Transverse colon (tissue), 4 donors: ENCODE measurements at regions not wholly inside any gene's neighbourhood (a gene's known extent, or its start where the extent isn't known, plus 50 kb on each side); places are given as distances from the start of the nearest gene placed in this dataset.

Source experiments
- DNase-seq: peaks from one replicate; pipeline ENCODE4 v3.0.0-alpha.2; 2019
- H3K27ac ChIP-seq, 4 donors: fragments of 200-600 bp; sonication (generic); 2 replicates each; pipeline ENCODE4 v1.5.1; 2016 to 2018; ENCODE audit warnings: inconsistent platforms in 4 of 4
- H3K27me3 ChIP-seq: fragments of 200-600 bp; sonication (generic); 2 replicates; pipeline ENCODE4 v1.5.1; 2017; ENCODE audit warnings: inconsistent platforms
- H3K36me3 ChIP-seq, 4 donors: fragments of 200-600 bp; sonication (generic); 2 replicates each; pipeline ENCODE4 v1.5.1; 2017 to 2019; ENCODE audit warnings: inconsistent platforms in 4 of 4
- H3K4me1 ChIP-seq, 4 donors: fragments of 200-600 bp; sonication (generic); 2 replicates each; pipeline ENCODE4 v1.5.1; 2017 to 2020; ENCODE audit warnings: inconsistent platforms in 4 of 4
- H3K4me3 ChIP-seq, 4 donors: fragments of 200-600 bp; sonication (generic); 1 replicate in 1 of 4; 2 replicates in 3 of 4; pipeline versions ENCODE4 v1.5.1 to v1.6.1; 2017 to 2019; ENCODE audit warnings: inconsistent platforms in 4 of 4
- H3K9me3 ChIP-seq, 2 donors: fragments of 200-600 bp; sonication (generic); 2 replicates each; pipeline ENCODE4 v1.5.1; 2017 to 2019; ENCODE audit warnings: inconsistent platforms in 2 of 2
- EP300 ChIP-seq: sonication (generic); formaldehyde crosslinking; IDR thresholded peaks from one replicate; pipeline ENCODE4 v1.6.1; 2017; ENCODE audit warnings: antibody characterized with exemption, low read depth
- POLR2A ChIP-seq: fragments of 450-650 bp; IDR thresholded peaks from one replicate; pipeline ENCODE4 v1.6.1; 2016; ENCODE audit warnings: antibody characterized with exemption, mild to moderate bottlenecking, moderate library complexity
- POLR2AphosphoS5 ChIP-seq, 3 donors: sonication (generic); formaldehyde crosslinking; IDR thresholded peaks; one replicate each; pipeline ENCODE4 v1.6.1; 2016; ENCODE audit warnings: antibody characterized with exemption in 3 of 3
- WGBS, 2 donors: methylation state at CpG; one replicate each; pipeline ENCODE4 v1.1.5; 2018; ENCODE audit warnings: low coverage in 1 of 2; 5-methylcytosine and 5-hydroxymethylcytosine counted together
- in situ Hi-C, 4 donors: fragments of 200-750 bp; cut with MboI; loops; one replicate each; pipeline versions ENCODE4 v1.15.0 to v1.15.1; 2017; ENCODE audit warnings: low sequenced_read_pairs in 3 of 4, low pct_ligation_motif_present in 1 of 4, low pct_unique_long_range_greater_than_20kb in 1 of 4
- intact Hi-C: fragments of 100-400 bp; cut with DNase I; formaldehyde crosslinking; loops from one replicate; pipeline ENCODE4 v1.15.1; 2023; ENCODE audit warnings: low total_unique reads
- TF ChIP-seq, protein P1 (sequence below), 5 experiments: fragments of 200-600 bp in 3 of 5; fragments of 450-650 bp in 2 of 5; sonication (generic) in 3 of 5; IDR thresholded peaks; 1 replicate in 2 of 5; 2 replicates in 3 of 5; pipeline ENCODE4 v1.5.1; 2016 to 2017; ENCODE audit warnings: antibody characterized with exemption in 5 of 5, inconsistent platforms in 3 of 5, mild to moderate bottlenecking in 2 of 5, moderate library complexity in 1 of 5

DNA sequence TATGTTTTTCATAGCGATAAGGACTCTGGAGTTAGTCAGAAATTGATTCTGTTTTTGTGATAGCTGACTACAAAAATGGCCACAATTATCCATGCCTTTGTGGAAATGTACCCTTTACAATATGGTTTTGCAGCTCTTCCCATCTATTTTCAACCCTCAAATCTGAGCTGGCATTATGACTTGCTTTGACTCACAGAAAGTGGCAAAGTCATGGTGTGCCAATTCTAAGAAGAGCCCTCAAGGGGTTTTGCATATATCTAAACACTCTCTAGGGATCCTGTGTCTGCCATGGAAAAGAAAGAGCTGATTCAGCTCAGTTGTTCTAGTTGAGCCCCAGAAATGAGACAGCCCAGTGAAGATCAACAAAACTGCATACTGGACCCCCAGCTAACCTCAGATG is 390.5 kb upstream of the RAG2 start:
- H3K9me3 ChIP-seq = no peaks in the 10 kb centered on the region
- no peak overlapping the region for H3K27ac ChIP-seq
- H3K36me3 ChIP-seq = no peaks in the 10 kb centered on the region
- in situ Hi-C loops (no loop called here), intact Hi-C loops (no loop called here)
- WGBS, 2 donors = 85 to 93% methylated on average over 1 of the region's 1 CpG
- no peaks in the 10 kb centered on the region for H3K4me1 ChIP-seq
- TF ChIP-seq EP300 (no peak), POLR2A (no peak), POLR2AphosphoS5 (IDR thresholded peaks at IDR 0.05) (no peak)
- TF ChIP-seq, protein P1, sequence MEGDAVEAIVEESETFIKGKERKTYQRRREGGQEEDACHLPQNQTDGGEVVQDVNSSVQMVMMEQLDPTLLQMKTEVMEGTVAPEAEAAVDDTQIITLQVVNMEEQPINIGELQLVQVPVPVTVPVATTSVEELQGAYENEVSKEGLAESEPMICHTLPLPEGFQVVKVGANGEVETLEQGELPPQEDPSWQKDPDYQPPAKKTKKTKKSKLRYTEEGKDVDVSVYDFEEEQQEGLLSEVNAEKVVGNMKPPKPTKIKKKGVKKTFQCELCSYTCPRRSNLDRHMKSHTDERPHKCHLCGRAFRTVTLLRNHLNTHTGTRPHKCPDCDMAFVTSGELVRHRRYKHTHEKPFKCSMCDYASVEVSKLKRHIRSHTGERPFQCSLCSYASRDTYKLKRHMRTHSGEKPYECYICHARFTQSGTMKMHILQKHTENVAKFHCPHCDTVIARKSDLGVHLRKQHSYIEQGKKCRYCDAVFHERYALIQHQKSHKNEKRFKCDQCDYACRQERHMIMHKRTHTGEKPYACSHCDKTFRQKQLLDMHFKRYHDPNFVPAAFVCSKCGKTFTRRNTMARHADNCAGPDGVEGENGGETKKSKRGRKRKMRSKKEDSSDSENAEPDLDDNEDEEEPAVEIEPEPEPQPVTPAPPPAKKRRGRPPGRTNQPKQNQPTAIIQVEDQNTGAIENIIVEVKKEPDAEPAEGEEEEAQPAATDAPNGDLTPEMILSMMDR (IDR thresholded peaks at IDR 0.05) = no peak
- DNase-seq = no peak
- no peak overlapping the region for H3K4me3 ChIP-seq
- no peaks in the 10 kb centered on the region for H3K27me3 ChIP-seq

DNA sequence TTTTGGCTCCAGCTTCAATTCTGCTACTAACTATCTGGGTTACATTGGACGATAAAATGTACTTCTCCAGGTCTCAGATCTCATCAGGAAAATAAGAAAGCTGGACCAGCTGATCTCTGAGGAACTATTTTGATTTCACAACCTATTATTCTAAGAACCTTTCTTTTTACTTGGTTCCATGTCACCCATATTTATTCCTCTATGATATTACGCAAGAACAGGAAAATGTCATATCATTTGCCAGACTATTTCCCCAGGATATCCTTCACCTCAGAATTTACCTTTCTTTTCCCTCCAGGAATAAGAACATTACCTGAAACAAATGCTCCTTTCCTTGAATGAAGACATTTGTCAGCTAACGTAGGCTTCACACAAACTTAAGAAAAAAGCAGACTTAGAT is 387.5 kb upstream of the RAG2 start:
- H3K4me3 ChIP-seq = no peak overlapping the region
- H3K36me3 ChIP-seq = no peaks in the 10 kb centered on the region
- H3K27ac ChIP-seq = no peak overlapping the region
- no peaks in the 10 kb centered on the region for H3K9me3 ChIP-seq
- in situ Hi-C loops (no loop called here), intact Hi-C loops (no loop called here)
- DNase-seq = no peak
- H3K4me1 ChIP-seq = no peaks in the 10 kb centered on the region
- H3K27me3 ChIP-seq = no peaks in the 10 kb centered on the region
- TF ChIP-seq EP300 (no peak), POLR2AphosphoS5 (IDR thresholded peaks at IDR 0.05) (no peak), POLR2A (no peak)
- TF ChIP-seq, protein P1 (IDR thresholded peaks at IDR 0.05) = no peak
- 76 to 90% methylated on average over 3 of the region's 3 CpGs for WGBS, 2 donors

DNA sequence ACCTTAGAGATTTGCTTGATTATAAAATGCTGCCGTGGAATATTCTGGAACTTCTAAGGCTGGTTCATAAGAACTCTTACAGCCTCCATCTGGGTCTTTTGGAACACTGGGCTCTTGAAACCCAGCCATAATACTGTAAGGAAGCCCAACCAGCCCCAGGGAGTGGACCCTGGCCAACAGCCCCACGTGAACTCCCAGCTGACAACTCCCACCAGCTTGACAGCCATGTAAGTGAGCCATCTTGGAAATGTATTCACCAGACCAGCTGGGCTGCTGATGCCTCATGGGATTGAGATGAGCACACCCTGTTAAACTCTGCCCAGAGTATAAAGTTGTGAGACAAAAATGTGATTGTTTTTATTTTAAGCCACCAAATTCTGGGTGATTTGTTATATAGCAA is 378.7 kb upstream of the RAG2 start:
- no peaks in the 10 kb centered on the region for H3K27me3 ChIP-seq
- no peak overlapping the region for H3K27ac ChIP-seq
- no peak for TF ChIP-seq POLR2AphosphoS5 (IDR thresholded peaks at IDR 0.05)
- no peak for TF ChIP-seq EP300
- TF ChIP-seq POLR2A = no peak
- TF ChIP-seq, protein P1 (IDR thresholded peaks at IDR 0.05) = no peak
- WGBS, 2 donors = 70% methylated on average over 2 of the region's 2 CpGs; no CpG with 5 or more reads in 1 of the 2 donors
- intact Hi-C loops = no loop called here
- DNase-seq = no peak
- in situ Hi-C loops = no loop called here
- H3K36me3 ChIP-seq = no peaks in the 10 kb centered on the region
- no peaks in the 10 kb centered on the region for H3K9me3 ChIP-seq
- no peaks in the 10 kb centered on the region for H3K4me1 ChIP-seq
- no peak overlapping the region for H3K4me3 ChIP-seq

DNA sequence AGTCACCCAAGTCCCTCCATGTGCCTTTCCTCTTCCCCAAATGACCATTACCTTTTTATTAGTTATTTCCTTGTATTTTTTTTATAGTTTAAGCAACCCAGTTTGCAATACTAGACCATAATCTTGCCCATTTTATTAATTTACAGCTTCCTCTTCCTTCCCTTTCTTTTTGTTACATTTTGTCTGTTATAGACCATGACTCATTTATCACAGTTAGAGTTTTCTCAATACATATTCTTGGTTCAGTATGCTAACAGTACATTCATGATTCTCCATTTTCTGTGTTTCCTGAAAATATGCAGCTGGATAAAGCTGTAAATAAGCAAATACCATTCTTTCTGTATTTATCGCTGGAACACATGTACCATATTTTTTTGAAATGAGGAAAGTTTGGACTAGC is 376.7 kb upstream of the RAG2 start:
- no peak for DNase-seq
- in situ Hi-C loops (no loop called here), intact Hi-C loops (no loop called here)
- no peaks in the 10 kb centered on the region for H3K4me1 ChIP-seq
- 70 to 92% methylated on average over 1 of the region's 1 CpG for WGBS, 2 donors
- H3K27ac ChIP-seq = no peak overlapping the region
- H3K9me3 ChIP-seq = no peaks in the 10 kb centered on the region
- H3K4me3 ChIP-seq = no peak overlapping the region
- H3K36me3 ChIP-seq = no peaks in the 10 kb centered on the region
- no peaks in the 10 kb centered on the region for H3K27me3 ChIP-seq
- no peak for TF ChIP-seq POLR2A
- TF ChIP-seq, protein P1 (IDR thresholded peaks at IDR 0.05) = no peak
- no peak for TF ChIP-seq EP300
